Right lobe of liver (tissue), 6 donors: ENCODE measurements at regions not wholly inside any gene's neighbourhood (a gene's known extent, or its start where the extent isn't known, plus 50 kb on each side); places are given as distances from the start of the nearest gene placed in this dataset.

Source experiments
- ATAC-seq, 4 donors: fragments of 200-7000 bp; cut with Tn5 transposase; one replicate each; pipeline ENCODE4 v1.9.1; 2020; ENCODE audit warnings: mild to moderate bottlenecking in 4 of 4, moderate library complexity in 4 of 4
- DNase-seq, 3 donors: peaks; one replicate each; pipeline ENCODE4 v3.0.0-alpha.2; 2020
- H3K27ac ChIP-seq, 3 donors: fragments of 200-600 bp; one replicate each; pipeline ENCODE4 v1.8.0; 2022
- H3K27me3 ChIP-seq, 2 donors: fragments of 200-600 bp; one replicate each; pipeline ENCODE4 v1.8.0; 2022
- H3K36me3 ChIP-seq, 4 donors: fragments of 200-600 bp; sonication (generic) in 1 of 4; one replicate each; pipeline versions ENCODE4 v1.5.1 to v1.8.0; 2017 to 2022; ENCODE audit warnings: control low read depth in 1 of 4
- H3K4me1 ChIP-seq, 4 donors: fragments of 200-600 bp; sonication (generic) in 1 of 4; one replicate each; pipeline versions ENCODE4 v1.5.1 to v1.8.0; 2017 to 2022; ENCODE audit warnings: control low read depth in 1 of 4
- H3K4me3 ChIP-seq, 3 donors: fragments of 200-600 bp; one replicate each; pipeline ENCODE4 v1.8.0; 2022
- H3K9me3 ChIP-seq, 4 donors: fragments of 200-600 bp; sonication (generic) in 1 of 4; one replicate each; pipeline versions ENCODE4 v1.5.1 to v1.8.0; 2017 to 2022; ENCODE audit warnings: control low read depth in 1 of 4
- CTCF ChIP-seq, 4 donors: fragments of 200-600 bp in 3 of 4; fragments of 450-650 bp in 1 of 4; IDR thresholded peaks; one replicate each; pipeline versions ENCODE4 v1.5.1 to v1.8.0; 2016 to 2022; ENCODE audit warnings: antibody characterized with exemption in 4 of 4, mild to moderate bottlenecking in 2 of 4
- POLR2A ChIP-seq: fragments of 450-650 bp; IDR thresholded peaks from one replicate; pipeline ENCODE4 v1.6.1; 2017; ENCODE audit warnings: antibody characterized with exemption, mild to moderate bottlenecking
- whole genome bisulfite sequencing: methylation state at CpG from one replicate; pipeline ENCODE4 v1.1.6; 2018; ENCODE audit warnings: low coverage, low lambda C conversion rate; ENCODE audit not compliant: insufficient coverage; ENCODE audit errors: missing lambda C conversion rate; 5-methylcytosine and 5-hydroxymethylcytosine counted together
- intact Hi-C, 2 donors: fragments of 100-400 bp; cut with DNase I; formaldehyde crosslinking; loops; one replicate each; pipeline versions ENCODE4 v1.11.2 to v1.14.1; 2022
- donor health status: DM: no; HTN: yes; CAD: no.
- donor health status: DM: no; HTN: no; CAD: no.
- donor health status: DM: no; HTN: no; CAD: no.
- donor health status: DM: no; HTN: yes; CAD: no.
- donor health status: DM: no; HTN: yes; CAD: no.

- peak; percentile 76 to 83 (median 80) for ATAC-seq
- H3K36me3 ChIP-seq: no peaks in the 10 kb centered on the region
- intact Hi-C loops: no loop called here
Observed at GRCh38 chr16:85200471-85201278, 88.4 kb upstream of the CIBAR2 start.

GRCh38 chr16:85201574-85201973, 89.3 kb upstream of the CIBAR2 start:
- ATAC-seq: no peak

More at GRCh38 chr16:85200471-85201278, 88.4 kb upstream of the CIBAR2 start:
- peak in 2 of 3 donors; percentile 56 to 75 for DNase-seq
- Histone ChIP-seq H3K4me3 (no peak overlapping the region), H3K9me3 (no peaks in the 10 kb centered on the region), H3K27me3 (no peaks in the 10 kb centered on the region), H3K4me1 (peaks cover 0 to 15% (median 6%) of the 10 kb centered on the region in 4 donors), H3K27ac (peak overlapping the region; percentile 7 to 75 (median 30))
- TF ChIP-seq POLR2A (no peak), CTCF (IDR thresholded peaks at IDR 0.05) (no peak)
- 20% methylated on average over 15 of the region's 17 CpGs for WGBS

GRCh38 chr16:85202051-85202601, 89.9 kb upstream of the CIBAR2 start:
- no peak overlapping the region for H3K27ac ChIP-seq

More at GRCh38 chr16:85201574-85201973, 89.3 kb upstream of the CIBAR2 start:
- H3K27me3 ChIP-seq: no peaks in the 10 kb centered on the region
- intact Hi-C loops: no loop called here
- H3K36me3 ChIP-seq: no peaks in the 10 kb centered on the region
- H3K4me3 ChIP-seq: no peak overlapping the region
- peaks cover 0 to 18% (median 7%) of the 10 kb centered on the region in 4 donors for H3K4me1 ChIP-seq
- no peaks in the 10 kb centered on the region for H3K9me3 ChIP-seq
- no peak for DNase-seq
- H3K27ac ChIP-seq: peak overlapping the region in 1 of 3 donors; percentile 75
- WGBS: 72% methylated on average over 7 of the region's 8 CpGs
- TF ChIP-seq POLR2A: no peak
- no peak for TF ChIP-seq CTCF (IDR thresholded peaks at IDR 0.05)

More at GRCh38 chr16:85202051-85202601, 89.9 kb upstream of the CIBAR2 start:
- 71% methylated on average over 10 of the region's 14 CpGs for WGBS
- intact Hi-C loops: no loop called here
- no peaks in the 10 kb centered on the region for H3K27me3 ChIP-seq
- no peak overlapping the region for H3K4me3 ChIP-seq
- H3K36me3 ChIP-seq: no peaks in the 10 kb centered on the region
- no peak for ATAC-seq
- peaks cover 0 to 18% (median 7%) of the 10 kb centered on the region in 4 donors for H3K4me1 ChIP-seq
- DNase-seq: no peak
- no peaks in the 10 kb centered on the region for H3K9me3 ChIP-seq
- no peak for TF ChIP-seq POLR2A
- TF ChIP-seq CTCF (IDR thresholded peaks at IDR 0.05): no peak
